Stimulated activated CD4-positive, alpha-beta T cell treated with anti-CD3 and anti-CD28 coated beads, TNF-alpha, amount 100 ng/mL, for 24 hours (primary cell): ENCODE measurements at regions not wholly inside any gene's neighbourhood (a gene's known extent, or its start where the extent isn't known, plus 50 kb on each side); places are given as distances from the start of the nearest gene placed in this dataset.

Experiments
- DNase-seq, 3 experiments: peaks; one replicate each; pipeline ENCODE4 v3.0.0-alpha.2; 2020; ENCODE audit warnings: low read depth in 3 of 3

DNA sequence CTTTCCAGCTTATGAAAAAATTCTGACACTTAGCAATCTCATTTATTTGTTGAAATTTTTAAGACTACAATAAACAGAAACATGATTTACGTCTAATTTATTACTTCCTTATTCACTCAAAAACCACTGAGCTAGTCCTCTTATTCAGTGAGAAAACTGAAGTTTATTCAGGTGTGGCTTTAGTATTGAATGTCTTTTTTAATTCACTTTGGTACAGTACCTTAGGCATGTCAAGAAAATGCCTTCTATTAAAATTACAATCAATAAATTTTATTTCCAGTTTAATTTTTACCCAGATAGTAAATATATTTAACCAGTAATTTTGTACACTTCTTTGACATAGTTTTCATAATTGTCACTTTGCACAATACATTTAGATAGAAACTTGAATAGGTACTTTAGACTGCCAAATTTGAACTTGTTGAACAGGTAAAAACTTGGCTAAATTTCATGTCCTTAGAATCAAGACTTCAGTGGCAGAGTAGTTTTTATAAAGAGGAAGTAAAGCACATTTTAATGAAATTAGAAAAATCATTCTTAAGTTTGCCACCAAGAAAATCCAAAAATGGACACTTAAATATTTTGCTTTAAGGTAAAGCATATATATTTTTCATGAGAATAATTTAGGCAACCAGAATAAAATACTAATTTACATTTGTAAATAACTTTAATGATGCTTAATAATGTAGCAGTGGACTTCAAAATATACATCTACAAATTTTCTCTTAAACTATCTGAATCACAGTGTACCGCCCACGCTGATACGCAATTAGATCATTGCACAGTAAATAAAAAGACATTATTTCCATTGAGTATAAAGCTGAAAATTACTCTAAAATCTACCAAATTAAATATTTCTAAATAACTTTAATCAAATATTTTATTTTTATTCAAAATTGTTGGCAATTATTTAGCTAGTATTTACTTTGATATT, 159.1 kb downstream of the RASSF9 start:
- no peak for DNase-seq

DNA sequence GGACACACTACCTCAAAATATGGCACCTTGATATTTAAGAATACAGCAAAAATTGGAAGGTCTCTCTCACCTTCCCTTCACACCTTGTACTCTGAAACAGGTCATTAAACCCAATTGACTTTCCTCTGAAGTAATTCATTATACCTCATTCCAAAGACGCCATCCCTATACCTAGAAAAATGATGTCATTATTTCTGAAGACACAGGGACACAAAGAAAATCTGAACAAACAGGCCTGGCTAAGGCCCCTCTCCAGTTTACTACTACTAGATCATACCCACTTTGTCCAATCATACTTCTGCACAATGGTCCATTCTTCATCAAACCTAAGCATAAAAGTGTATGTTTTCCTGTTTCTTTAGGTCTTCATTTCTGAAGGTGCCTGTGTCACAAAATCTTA, 156.9 kb downstream of the RASSF9 start:
- DNase-seq: no peak

DNA sequence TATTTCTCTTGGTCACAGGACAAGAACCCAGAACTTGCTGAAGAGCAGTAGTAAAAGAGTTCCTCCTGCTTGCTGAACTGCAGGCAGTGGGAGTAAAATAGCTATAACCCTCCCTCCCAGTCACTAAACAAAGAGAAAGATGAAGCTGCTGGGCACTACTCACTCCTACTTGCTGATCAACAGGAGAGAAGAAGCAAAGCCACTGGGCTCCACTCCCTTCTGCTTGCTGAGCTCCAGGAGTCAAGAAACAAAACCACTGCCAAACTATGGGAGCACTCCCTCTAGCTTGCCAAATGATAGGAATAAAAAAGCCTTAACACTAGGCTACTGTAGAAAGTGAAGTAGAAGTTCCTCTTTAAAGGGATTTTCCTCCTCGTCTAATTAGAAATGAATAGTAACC, 155.3 kb downstream of the RASSF9 start:
- DNase-seq: no peak

DNA sequence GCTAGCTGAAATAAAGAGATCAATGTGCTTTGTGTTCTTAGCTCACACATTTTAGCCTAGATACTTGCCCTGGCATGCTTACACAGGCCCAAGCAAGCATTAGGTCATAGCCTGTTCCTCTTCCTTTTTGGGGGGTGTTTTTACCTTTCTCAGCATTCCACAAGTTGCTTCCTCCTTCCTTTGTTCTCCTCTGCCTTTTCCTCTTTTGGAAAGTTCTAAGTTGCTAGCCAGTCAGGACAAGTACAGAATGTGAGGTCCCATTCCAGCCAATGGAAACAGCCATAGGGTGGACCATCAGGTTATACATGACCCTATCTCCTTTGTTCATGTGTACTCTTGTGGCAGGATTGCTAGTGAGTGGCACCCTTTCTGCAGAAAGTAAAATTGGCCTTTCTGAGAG, 154.9 kb downstream of the RASSF9 start:
- no peak for DNase-seq

DNA sequence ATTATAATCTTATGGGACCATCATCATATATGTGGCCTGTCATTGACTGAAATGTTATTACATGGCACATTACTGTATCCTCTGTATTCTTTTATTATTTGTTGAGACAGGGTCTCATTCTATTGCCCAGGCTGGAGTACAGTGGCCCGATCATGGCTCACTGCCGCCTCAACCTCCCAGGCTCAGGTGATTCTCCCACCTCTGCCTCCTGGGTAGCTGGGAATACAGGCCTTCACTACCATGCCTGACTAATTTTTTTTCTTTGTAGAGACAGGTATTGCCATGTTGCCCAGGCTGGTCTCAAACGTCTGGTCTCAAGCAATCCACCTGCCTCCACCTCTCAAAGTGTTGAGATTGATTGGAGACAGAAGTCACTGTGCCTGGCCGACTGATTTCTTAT, 153.2 kb downstream of the RASSF9 start:
- DNase-seq: no peak

DNA sequence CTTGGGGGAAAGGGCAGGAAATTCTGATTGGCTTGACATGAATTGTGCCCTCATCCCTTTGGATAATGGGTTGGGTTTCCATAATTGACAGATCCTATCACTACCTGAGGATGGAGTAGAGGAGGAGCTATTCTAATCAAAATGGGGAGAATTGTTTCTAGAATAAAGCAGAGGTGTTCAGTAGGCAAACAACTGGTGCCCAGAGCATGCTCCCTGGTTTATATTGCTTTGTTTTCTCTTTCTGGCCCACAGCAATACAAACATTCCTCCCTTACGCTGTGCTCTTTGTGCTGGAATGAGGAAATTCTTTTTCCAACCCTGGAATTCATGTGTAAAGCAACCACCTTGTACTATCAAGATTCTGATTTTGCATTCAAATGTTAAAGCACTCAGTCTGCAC, 147.4 kb downstream of the RASSF9 start:
- DNase-seq: no peak

DNA sequence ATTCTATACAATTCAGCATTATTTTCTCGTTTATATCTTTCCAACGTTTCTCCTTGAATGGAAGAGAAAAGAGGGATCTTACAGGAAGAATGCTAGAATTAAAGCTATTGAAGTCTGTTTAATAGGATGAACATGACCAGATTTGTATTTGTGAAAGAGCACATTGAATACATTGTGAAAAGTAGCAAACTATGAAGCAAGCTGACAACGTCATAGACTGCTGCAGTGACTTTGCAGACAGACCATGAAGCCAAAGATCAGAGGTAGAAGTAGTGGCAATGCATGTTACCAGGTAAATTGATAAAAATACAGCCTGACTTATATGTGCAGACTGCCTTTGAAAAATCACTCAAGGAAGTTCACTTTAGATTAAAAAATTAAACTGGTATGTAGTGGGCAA, 146.1 kb downstream of the RASSF9 start:
- DNase-seq: no peak

DNA sequence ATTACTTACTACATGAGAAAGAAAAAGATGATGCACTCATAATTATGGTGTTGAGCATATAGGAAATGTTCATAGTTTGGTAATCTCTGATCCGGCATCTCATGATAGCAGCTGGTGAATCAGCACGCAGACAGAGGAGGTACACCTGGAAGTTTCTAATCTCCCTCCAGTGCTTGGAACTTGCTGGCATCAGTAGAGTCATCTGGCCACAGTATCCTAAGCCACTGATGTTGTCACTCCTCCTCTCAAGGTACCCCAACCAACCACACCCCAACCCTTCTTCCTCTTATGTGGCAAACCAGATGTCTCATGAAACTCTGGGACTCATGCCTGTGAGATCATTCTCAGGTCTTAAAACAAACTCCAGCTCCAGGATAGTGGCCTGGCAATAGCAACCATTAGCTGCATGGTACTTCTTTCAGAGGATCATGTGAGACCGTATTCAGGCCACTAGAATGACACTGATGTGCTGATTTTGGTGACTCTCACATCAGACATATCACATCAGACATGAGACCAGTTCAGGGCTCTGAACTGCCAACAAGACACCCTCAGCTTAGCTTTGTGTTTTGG, 143.0 kb downstream of the RASSF9 start:
- DNase-seq: no peak

DNA sequence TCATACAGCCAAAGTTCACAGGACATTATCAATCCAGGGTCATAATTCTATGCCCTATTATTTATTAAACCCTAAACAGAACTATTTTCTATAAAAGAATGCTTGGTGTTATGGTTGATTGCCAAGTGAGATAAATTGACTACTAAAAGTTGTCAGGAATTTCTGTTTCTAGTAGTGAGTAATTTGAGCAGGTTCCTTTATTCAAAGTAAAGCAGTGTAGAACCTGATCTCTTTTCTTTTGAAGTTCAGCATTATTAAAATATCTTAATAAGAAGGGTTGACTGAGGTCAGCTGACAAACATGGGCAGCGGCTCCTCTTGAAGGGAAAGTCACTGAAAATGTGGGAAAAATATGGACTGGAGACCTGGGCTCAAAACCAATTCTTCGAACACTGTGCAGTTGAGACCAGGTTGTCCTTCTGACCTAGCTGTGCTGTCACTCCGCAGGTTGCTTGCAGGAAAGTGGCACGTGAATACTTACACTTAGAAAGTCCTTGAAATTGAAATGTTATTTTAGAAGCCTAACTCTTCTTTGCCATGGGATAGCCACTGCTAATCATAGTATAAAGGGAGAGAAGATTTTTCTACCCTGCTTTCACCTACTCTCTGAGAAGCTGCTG, 141.0 kb downstream of the RASSF9 start:
- DNase-seq: no peak

DNA sequence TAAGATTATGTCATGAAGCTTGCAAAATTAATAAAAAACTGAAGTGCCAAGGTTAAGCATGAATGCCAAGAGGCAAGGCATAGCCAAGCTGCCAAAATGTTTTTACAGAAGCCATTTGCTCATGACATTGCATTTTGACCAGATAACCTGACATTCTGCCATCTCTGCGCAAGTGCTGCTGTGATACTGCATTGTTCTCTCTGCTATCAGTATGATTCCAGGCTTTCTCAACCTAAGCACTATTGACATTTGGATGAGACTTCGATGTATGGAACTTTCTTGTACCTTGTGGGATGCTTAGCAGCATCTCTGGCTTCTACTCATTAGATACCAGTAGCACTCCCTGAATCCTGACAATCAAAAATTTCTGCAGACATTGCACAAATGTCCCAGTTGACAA, 139.2 kb downstream of the RASSF9 start:
- no peak for DNase-seq

DNA sequence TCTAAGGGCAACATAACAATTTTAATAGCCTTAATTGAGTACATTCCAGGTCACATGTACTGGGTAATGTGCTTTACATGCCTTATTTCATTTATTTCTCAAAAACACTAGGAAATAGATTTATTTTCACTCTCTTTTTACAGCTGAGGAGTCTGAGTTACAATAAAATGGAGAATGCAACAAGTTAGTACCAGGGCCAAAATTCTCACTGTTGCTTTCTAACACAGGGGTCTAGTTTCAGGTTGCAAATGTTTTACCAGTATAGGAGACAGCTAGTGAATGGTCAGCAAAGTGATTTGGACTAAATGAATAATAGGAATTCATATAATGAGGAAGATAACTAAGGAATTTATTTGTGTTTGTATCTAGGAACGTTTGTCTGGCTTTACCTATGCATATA, 137.3 kb downstream of the RASSF9 start:
- DNase-seq: no peak

DNA sequence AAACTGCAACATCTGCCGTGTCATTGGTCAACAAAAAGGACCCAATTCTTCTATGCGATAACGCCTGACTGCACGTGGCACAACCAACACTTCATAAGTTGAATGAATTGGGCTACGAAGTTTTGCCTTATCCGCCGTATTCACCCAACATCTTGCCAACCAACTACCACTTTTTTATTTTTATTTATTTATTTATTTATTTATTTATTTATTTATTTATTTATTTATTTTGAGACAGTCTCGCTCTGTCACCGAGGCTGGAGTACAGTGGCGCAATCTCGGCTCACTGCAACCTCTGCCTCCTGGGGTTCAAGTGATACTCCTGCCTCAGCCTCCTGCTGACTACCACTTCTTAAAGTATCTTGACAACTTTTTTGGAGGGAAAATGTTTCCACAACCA, 127.4 kb downstream of the RASSF9 start:
- DNase-seq: no peak

DNA sequence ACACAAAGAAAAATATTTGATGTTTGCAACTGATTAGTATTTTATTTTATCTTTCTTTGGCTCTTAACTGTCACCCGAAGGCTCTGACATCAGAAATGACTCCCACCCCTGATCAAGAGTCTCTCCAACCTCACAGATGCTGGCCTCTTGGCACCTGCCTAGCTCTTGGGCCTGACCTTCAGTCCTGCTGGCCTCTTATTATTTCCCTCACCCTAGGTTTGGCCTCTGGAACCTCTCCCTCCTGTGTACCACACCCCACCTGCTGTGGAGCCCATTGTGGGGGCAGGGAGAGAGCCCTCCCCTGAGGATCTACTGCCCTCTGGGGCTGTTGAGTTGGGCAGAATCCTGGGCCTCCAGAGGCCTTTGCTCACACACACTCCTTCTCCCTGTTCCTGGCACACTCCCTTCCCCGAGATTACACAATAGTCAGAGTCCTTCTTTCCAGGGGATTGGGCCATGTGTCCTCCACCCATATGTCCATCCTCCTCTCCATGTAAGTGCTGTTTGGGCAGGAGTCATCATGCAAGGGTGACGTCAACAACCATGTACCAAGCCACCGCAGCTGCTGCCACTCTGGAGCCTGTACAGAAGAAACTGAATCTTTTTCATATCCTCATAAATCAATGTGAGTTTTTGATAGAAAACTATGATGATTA, 124.3 kb downstream of the RASSF9 start:
- DNase-seq: no peak

DNA sequence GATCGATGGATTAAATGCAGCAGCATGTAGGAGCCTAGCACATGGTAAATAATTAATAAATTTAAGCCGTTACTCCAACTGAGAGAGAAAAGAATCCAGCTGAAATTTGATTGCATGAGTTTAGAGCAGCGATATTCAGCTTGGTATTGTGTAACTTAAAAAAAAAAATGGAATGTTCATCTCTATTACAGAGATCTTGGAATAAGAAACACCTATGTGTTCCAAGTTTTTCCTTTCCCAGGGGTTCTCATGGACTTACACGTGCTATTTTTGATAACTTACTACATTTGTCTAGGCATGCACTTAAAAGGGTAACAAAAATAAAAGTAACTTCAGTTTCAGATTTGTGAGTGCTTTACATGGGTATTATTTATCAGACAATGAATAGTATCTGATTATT, 122.8 kb downstream of the RASSF9 start:
- DNase-seq: no peak

DNA sequence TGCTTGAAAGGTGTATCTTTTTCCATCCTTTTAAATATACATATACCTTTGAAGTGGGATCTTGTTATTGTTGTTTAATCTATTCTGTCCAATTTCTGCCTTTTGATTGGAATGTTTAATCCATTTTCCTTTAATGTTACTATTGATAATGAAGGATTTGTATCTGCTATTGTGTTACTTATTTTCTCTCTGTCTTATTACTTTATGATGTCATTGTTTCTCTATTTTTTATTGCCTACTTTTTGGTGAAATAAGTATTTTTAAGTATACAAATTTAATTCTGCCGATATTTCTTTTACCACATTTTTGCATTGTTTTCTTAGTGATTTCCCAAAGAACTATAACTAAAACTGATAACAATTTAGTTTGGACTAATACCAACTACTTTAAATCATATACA, 121.8 kb downstream of the RASSF9 start:
- no peak for DNase-seq

DNA sequence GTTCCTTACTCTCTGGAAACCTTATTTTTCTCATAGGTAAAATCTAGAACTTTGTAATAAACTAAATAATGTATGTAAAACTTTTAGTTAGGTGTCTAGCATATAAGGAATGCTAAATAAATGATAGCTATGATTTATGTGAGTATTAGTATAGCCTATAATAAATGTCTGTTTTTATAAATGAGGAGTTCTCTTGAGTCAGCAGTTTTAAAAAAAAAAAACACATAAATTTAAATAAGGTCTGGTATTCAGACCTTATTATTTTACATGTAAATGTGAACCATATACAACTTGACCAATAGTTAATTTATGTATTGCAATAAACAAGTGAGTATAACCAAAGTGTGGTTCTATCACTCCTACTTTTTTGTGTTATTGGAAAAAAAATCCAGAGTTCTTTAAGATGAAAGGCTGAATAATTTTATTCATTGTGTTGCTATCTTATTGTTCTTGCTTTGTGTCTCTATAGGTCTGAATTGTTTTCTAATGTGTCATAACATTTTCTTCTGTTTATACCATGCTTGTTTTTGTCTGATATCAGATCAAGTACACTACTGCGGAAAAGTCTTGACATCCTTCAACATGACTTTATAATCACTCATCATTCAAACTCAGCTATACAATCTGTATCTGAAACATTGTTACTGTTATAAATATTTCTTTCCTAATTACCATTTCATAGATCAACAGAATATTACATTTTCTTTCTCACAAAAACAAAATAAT, 115.7 kb downstream of the RASSF9 start:
- DNase-seq: no peak

DNA sequence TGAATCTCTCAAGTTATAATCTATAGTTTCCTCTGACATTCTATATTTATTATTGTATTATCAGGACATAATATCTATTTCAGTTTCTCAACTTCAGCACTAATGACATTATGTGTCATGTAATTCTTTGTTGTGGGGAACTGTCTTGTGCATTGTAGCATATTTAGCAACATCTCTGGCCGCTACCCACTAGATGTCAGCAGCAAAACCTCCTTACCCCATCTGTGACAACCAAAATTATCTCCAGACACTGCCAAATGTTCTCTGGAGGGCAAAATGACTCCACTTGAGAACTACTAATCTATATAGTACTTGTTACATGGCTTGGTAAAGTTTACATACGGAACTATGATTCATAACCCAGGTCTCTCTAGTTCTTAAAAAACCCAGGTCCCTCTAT, 110.2 kb downstream of the RASSF9 start:
- no peak for DNase-seq

DNA sequence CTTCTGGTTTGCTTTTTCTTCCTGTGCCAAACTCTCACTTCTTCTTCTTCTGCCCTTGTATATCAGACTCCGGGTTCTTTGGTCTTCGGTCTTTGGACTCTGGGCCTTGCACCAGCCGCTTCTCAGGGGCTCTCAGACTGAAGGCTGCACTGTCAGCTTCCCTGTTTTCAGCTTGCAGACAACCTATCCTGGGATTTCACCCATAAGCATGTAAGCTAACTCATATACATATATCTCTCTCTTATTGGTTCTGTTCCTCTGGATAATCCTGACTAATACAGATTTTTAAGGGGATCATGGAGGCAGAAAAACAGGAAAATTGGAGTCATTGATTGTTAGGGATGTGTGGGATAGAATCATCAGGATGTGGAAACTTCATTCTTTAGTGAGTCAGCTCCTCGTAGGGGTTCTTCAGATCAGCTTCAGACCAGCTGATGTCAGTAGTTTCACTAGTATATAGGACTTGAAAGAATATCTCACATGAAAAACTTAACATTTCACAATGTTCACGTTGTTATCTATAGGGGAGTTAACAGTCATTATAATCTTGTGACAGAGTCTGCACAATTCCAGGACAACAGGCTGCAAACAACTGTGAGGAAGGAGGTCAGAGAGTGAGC, 102.9 kb downstream of the RASSF9 start:
- DNase-seq: no peak

DNA sequence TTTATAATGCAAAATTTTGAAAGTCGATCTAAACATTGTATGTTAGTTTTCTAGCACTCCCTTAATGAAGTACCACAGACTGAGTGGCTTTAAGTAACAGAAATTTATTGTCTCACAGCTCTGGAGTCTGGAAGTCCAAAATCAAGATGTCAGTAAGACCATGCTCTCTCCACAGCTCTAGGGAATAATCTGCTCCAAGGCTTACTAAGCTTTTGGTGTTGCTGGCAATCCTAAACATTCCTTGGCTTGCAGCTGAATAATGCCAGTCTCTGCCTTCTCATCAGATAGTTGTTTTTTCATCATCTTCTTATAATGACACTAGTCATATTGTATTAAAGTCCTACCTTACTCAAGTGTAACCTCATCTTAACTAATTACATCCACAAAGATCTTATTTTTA, 102.2 kb downstream of the RASSF9 start:
- no peak for DNase-seq

DNA sequence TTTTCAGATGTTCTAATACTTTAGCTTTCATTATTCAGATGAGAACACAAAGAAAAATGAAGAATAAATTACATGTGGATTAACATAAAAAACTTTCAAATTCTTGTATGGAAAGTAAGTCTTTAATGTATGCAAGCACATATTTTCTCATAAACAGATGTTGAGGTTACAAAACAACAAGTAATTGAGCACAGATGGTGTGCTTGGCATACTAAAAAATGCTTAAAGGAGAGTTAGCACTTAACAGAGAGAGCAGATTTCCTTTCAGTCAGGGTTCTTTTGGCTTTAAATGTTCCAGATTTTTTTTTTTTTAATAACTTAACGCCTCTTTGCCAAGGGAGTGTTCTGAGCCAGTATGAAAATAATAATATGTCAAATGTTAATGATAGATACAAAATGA, 96.0 kb downstream of the RASSF9 start:
- DNase-seq: no peak

DNA sequence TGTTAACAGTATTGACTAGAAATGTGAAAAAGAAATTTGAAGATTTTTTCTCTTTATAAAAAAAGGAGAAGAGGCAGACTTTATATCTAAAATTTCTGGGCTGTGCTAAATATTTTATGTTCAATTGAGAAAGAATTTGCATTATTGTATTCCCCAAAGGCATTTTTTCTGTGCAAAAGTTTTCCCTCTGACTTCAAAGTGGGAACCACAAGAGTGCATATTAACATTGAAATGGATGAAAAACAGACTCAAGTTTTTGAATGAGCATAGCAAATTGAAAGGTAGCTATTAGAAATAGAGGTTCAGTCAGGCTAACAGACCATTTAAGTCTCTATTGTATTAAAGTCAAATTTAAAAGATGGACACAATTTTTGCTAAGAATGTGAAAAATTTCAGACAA, 95.2 kb downstream of the RASSF9 start:
- no peak for DNase-seq
